Trophoblast cell (in vitro differentiated cells and primary cell): ENCODE measurements at regions not wholly inside any gene's neighbourhood (a gene's known extent, or its start where the extent isn't known, plus 50 kb on each side); places are given as distances from the start of the nearest gene placed in this dataset.

ENCODE experiments used
- DNase-seq, 2 donors: peaks; one replicate each; pipeline ENCODE4 v3.0.0-alpha.2; 2016
- H2AFZ ChIP-seq: 2 replicates; pipeline ENCODE4 v1.6.1; 2013; ENCODE audit warnings: low read length, moderate library complexity, mild to moderate bottlenecking; ENCODE audit not compliant: insufficient read depth, poor library complexity
- H2AK5ac ChIP-seq: 2 replicates; pipeline ENCODE4 v1.6.1; 2013; ENCODE audit warnings: mild to moderate bottlenecking, low read length
- H2BK120ac ChIP-seq: 2 replicates; pipeline ENCODE4 v1.6.1; 2013; ENCODE audit warnings: low read length, mild to moderate bottlenecking, moderate library complexity; ENCODE audit not compliant: insufficient read depth, poor library complexity
- H2BK12ac ChIP-seq: 2 replicates; pipeline ENCODE4 v1.6.1; 2013; ENCODE audit warnings: mild to moderate bottlenecking, low read length, moderate library complexity
- H2BK5ac ChIP-seq: 2 replicates; pipeline ENCODE4 v1.6.1; 2013; ENCODE audit warnings: low read length, low read depth, moderate library complexity, mild to moderate bottlenecking; ENCODE audit not compliant: poor library complexity
- H3K14ac ChIP-seq: 2 replicates; pipeline ENCODE4 v1.6.1; 2013; ENCODE audit warnings: mild to moderate bottlenecking, low read length
- H3K18ac ChIP-seq: 2 replicates; pipeline ENCODE4 v1.6.1; 2013; ENCODE audit warnings: mild to moderate bottlenecking, low read length
- H3K23ac ChIP-seq: 2 replicates; pipeline ENCODE4 v1.6.1; 2013; ENCODE audit warnings: low read length
- H3K27ac ChIP-seq: 2 replicates; pipeline ENCODE4 v1.5.1; 2013; ENCODE audit warnings: low read depth, mild to moderate bottlenecking, inconsistent platforms, low read length, moderate library complexity
- H3K27me3 ChIP-seq: 2 replicates; pipeline ENCODE4 v1.6.1; 2013; ENCODE audit warnings: inconsistent platforms, mild to moderate bottlenecking, low read length, moderate library complexity; ENCODE audit not compliant: insufficient read depth
- H3K36me3 ChIP-seq, 2 experiments: 1 replicate in 1 of 2; 2 replicates in 1 of 2; pipeline ENCODE4 v1.6.1; 2013; ENCODE audit warnings: low read length in 2 of 2, mild to moderate bottlenecking in 2 of 2, moderate library complexity in 1 of 2; ENCODE audit not compliant: insufficient read depth in 2 of 2, control insufficient read depth in 1 of 2
- H3K4ac ChIP-seq: 2 replicates; pipeline ENCODE4 v1.6.1; 2013; ENCODE audit warnings: low read depth, mild to moderate bottlenecking, low read length, moderate library complexity
- H3K4me1 ChIP-seq, 2 experiments: 1 replicate in 1 of 2; 2 replicates in 1 of 2; pipeline ENCODE4 v1.6.1; 2013; ENCODE audit warnings: low read length in 2 of 2, mild to moderate bottlenecking in 2 of 2, moderate library complexity in 1 of 2; ENCODE audit not compliant: insufficient read depth in 2 of 2, control insufficient read depth in 1 of 2
- H3K4me2 ChIP-seq: 2 replicates; pipeline ENCODE4 v1.6.1; 2013; ENCODE audit warnings: inconsistent platforms, mild to moderate bottlenecking, low read length, moderate library complexity
- H3K4me3 ChIP-seq: 2 replicates; pipeline ENCODE4 v1.5.1; 2013; ENCODE audit warnings: mild to moderate bottlenecking, low read depth, low read length, inconsistent platforms
- H3K79me1 ChIP-seq: one replicate; pipeline ENCODE4 v1.6.1; 2013; ENCODE audit warnings: low read length
- H3K79me2 ChIP-seq: 2 replicates; pipeline ENCODE4 v1.6.1; 2013; ENCODE audit warnings: low read length, mild to moderate bottlenecking; ENCODE audit not compliant: control insufficient read depth, insufficient read depth, poor library complexity
- H3K9ac ChIP-seq: 2 replicates; pipeline ENCODE4 v1.6.1; 2013; ENCODE audit warnings: mild to moderate bottlenecking, low read length
- H3K9me3 ChIP-seq: 2 replicates; pipeline ENCODE4 v1.6.1; 2013; ENCODE audit warnings: low read depth, mild to moderate bottlenecking, control low read depth, inconsistent platforms, low read length; ENCODE audit not compliant: insufficient read depth
- H4K12ac ChIP-seq: 2 replicates; pipeline ENCODE4 v1.6.1; 2013; ENCODE audit warnings: low read depth, mild to moderate bottlenecking, low read length, moderate library complexity
- H4K8ac ChIP-seq: 2 replicates; pipeline ENCODE4 v1.6.1; 2013; ENCODE audit warnings: low read depth, mild to moderate bottlenecking, low read length, moderate library complexity
- H4K91ac ChIP-seq: one replicate; pipeline ENCODE4 v1.6.1; 2013; ENCODE audit warnings: low read depth, mild to moderate bottlenecking, low read length, moderate library complexity
- WGBS: extraction: QIAGEN DNeasy Blood & Tissue Kit; methylation state at CpG from one replicate; pipeline ENCODE4 v1.1.7; 2013; ENCODE audit warnings: missing lambda C conversion rate; ENCODE audit not compliant: insufficient read length, insufficient coverage; ENCODE audit errors: extremely low coverage; 5-methylcytosine and 5-hydroxymethylcytosine counted together

- Histone ChIP-seq H2BK120ac (no peak overlapping the region), H2AFZ (no peak overlapping the region), H4K12ac (no peak overlapping the region), H3K18ac (no peak overlapping the region), H3K79me1 (no peaks in the 10 kb centered on the region), H2BK12ac (no peak overlapping the region), H3K36me3 (no peaks in the 10 kb centered on the region), H3K79me2 (no peaks in the 10 kb centered on the region), H3K4me2 (no peak overlapping the region), H3K14ac (no peak overlapping the region), H4K91ac (no peak overlapping the region), H3K23ac (no peak overlapping the region), H3K27me3 (peaks cover 2% of the 10 kb centered on the region), H3K9me3 (no peaks in the 10 kb centered on the region), H2AK5ac (no peak overlapping the region), H4K8ac (no peak overlapping the region), H2BK5ac (no peak overlapping the region), H3K4ac (no peak overlapping the region), H3K4me3 (no peak overlapping the region), H3K27ac (no peak overlapping the region), H3K4me1 (no peaks in the 10 kb centered on the region), H3K9ac (no peak overlapping the region)
- no peak for DNase-seq
- no CpG with 5 or more reads among the region's 6 CpGs for WGBS
These were observed 178.7 kb upstream of the TMTC1 start for GRCh38 chr12:29962276-29963035.

GRCh38 chr12:29961231-29961630, 177.5 kb upstream of the TMTC1 start:
- H3K27me3 ChIP-seq, result peaks cover 2% of the 10 kb centered on the region
- no peaks in the 10 kb centered on the region for H3K4me1 ChIP-seq
- H3K4ac ChIP-seq, result no peak overlapping the region
- no peak overlapping the region for H4K91ac ChIP-seq
- H3K79me1 ChIP-seq, result no peaks in the 10 kb centered on the region
- no peak overlapping the region for H3K27ac ChIP-seq
- H4K12ac ChIP-seq, result no peak overlapping the region
- H2BK12ac ChIP-seq, result no peak overlapping the region
- no peaks in the 10 kb centered on the region for H3K36me3 ChIP-seq
- H3K23ac ChIP-seq, result no peak overlapping the region
- no CpG with 5 or more reads among the region's 4 CpGs for WGBS
- no peak overlapping the region for H3K9ac ChIP-seq
- H3K9me3 ChIP-seq, result no peaks in the 10 kb centered on the region
- no peak overlapping the region for H2AFZ ChIP-seq
- no peaks in the 10 kb centered on the region for H3K79me2 ChIP-seq
- no peak overlapping the region for H2AK5ac ChIP-seq
- H2BK120ac ChIP-seq, result no peak overlapping the region
- H2BK5ac ChIP-seq, result no peak overlapping the region
- no peak overlapping the region for H3K4me2 ChIP-seq
- H3K14ac ChIP-seq, result no peak overlapping the region
- H3K18ac ChIP-seq, result no peak overlapping the region
- no peak overlapping the region for H3K4me3 ChIP-seq
- H4K8ac ChIP-seq, result no peak overlapping the region
- DNase-seq, result no peak

- H3K23ac ChIP-seq, result no peak overlapping the region
- H3K9ac ChIP-seq, result no peak overlapping the region
- no CpG with 5 or more reads among the region's 2 CpGs for WGBS
- no peak overlapping the region for H3K4me3 ChIP-seq
- H2AK5ac ChIP-seq, result no peak overlapping the region
- H3K4ac ChIP-seq, result no peak overlapping the region
- H3K18ac ChIP-seq, result no peak overlapping the region
- H3K79me1 ChIP-seq, result no peaks in the 10 kb centered on the region
- no peak overlapping the region for H2BK120ac ChIP-seq
- DNase-seq, result no peak
- no peaks in the 10 kb centered on the region for H3K4me1 ChIP-seq
- H2AFZ ChIP-seq, result no peak overlapping the region
- H3K4me2 ChIP-seq, result no peak overlapping the region
- no peak overlapping the region for H4K91ac ChIP-seq
- no peak overlapping the region for H2BK5ac ChIP-seq
- H4K8ac ChIP-seq, result no peak overlapping the region
- no peaks in the 10 kb centered on the region for H3K9me3 ChIP-seq
- H3K14ac ChIP-seq, result no peak overlapping the region
- H3K27ac ChIP-seq, result no peak overlapping the region
- peaks cover 2% of the 10 kb centered on the region for H3K27me3 ChIP-seq
- H2BK12ac ChIP-seq, result no peak overlapping the region
- H3K36me3 ChIP-seq, result no peaks in the 10 kb centered on the region
- no peaks in the 10 kb centered on the region for H3K79me2 ChIP-seq
- H4K12ac ChIP-seq, result no peak overlapping the region
These were observed 176.4 kb upstream of the TMTC1 start for GRCh38 chr12:29960122-29960521.

- H3K4ac ChIP-seq, result no peak overlapping the region
- no peak overlapping the region for H2BK120ac ChIP-seq
- H3K79me2 ChIP-seq, result no peaks in the 10 kb centered on the region
- H4K91ac ChIP-seq, result no peak overlapping the region
- no peaks in the 10 kb centered on the region for H3K79me1 ChIP-seq
- WGBS, result no CpG with 5 or more reads among the region's 2 CpGs
- no peaks in the 10 kb centered on the region for H3K4me1 ChIP-seq
- H4K12ac ChIP-seq, result no peak overlapping the region
- H4K8ac ChIP-seq, result no peak overlapping the region
- peaks cover 2% of the 10 kb centered on the region for H3K27me3 ChIP-seq
- H3K23ac ChIP-seq, result no peak overlapping the region
- no peak overlapping the region for H3K18ac ChIP-seq
- H2AFZ ChIP-seq, result no peak overlapping the region
- H3K14ac ChIP-seq, result no peak overlapping the region
- H3K9me3 ChIP-seq, result no peaks in the 10 kb centered on the region
- H2AK5ac ChIP-seq, result no peak overlapping the region
- H3K36me3 ChIP-seq, result no peaks in the 10 kb centered on the region
- no peak for DNase-seq
- H3K9ac ChIP-seq, result no peak overlapping the region
- H2BK12ac ChIP-seq, result no peak overlapping the region
- H3K4me2 ChIP-seq, result no peak overlapping the region
- no peak overlapping the region for H2BK5ac ChIP-seq
- H3K27ac ChIP-seq, result no peak overlapping the region
- no peak overlapping the region for H3K4me3 ChIP-seq
These were observed 174.1 kb upstream of the TMTC1 start for GRCh38 chr12:29957835-29958234.
